SK-N-DZ (cell line): ENCODE measurements at regions not wholly inside any gene's neighbourhood (a gene's known extent, or its start where the extent isn't known, plus 50 kb on each side); places are given as distances from the start of the nearest gene placed in this dataset.

ENCODE experiments used
- DNase-seq: peaks from one replicate; pipeline ENCODE4 v3.0.0-alpha.2; 2015; ENCODE audit warnings: low spot score

DNA sequence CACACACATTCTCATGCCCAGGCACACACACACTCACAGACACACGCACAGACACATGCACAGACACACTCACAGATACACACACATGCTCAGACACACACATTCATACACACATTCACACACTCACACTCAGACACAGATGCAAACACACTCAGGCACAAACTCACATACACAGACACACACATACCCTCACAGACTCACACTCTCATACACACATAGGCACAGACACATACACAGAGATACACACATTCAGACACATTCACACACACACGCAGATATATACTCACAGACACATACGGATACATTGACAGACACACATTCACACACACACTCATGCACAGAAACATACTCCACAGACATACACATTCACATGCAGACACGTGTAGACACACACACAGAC is 89.6 kb downstream of the RBFOX3 start:
- DNase-seq, result no peak

GRCh38 chr17:79520167-79521165 is 90.4 kb downstream of the RBFOX3 start:
- DNase-seq, result no peak

DNA sequence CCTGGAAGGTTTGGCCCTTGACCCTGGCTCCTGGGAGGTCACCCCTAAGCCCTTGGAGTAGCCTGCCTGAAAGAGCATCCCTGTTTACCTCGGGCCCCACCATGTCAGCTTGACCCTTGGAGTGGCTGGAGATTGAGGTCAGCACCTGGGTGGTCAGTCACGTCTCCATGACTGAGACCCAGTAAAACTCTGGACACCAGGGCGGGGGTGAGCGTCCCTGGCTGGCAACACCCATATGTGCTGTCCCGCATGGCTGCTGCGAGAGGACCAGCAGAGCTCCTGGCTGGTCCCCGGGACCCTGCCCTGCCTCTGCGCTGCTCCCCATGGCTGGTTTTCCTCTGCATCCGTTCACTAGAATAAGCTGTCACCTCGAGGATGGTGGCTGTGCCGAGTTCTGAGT is 91.2 kb downstream of the RBFOX3 start:
- no peak for DNase-seq

GRCh38 chr17:79518585-79519523 is 92.0 kb downstream of the RBFOX3 start:
- no peak for DNase-seq

- peak; percentile 45 for DNase-seq
Observed at GRCh38 chr17:79517827-79518584, 92.8 kb downstream of the RBFOX3 start.

GRCh38 chr17:79515646-79516571 is 94.9 kb downstream of the RBFOX3 start:
- no peak for DNase-seq

DNA sequence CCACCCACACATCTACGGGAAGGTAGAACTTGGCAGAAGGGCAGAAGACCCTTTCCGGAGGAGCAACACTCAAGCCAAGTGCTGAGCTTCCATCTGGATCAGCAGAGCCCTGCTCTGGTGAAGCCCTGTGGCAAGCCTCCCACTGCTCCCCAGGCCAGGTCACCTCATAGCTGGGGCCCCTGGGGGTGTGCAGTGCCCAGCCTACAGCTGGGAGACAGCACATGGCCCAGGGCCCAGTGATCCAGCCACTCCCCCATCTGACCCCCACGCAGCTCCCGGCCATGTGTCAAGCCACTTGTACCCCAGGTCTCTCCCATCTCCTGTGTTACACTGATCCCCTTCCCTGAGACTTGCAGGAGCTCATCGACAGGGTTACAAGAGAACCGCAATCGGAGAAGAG is 95.7 kb downstream of the RBFOX3 start:
- DNase-seq, result no peak

DNA sequence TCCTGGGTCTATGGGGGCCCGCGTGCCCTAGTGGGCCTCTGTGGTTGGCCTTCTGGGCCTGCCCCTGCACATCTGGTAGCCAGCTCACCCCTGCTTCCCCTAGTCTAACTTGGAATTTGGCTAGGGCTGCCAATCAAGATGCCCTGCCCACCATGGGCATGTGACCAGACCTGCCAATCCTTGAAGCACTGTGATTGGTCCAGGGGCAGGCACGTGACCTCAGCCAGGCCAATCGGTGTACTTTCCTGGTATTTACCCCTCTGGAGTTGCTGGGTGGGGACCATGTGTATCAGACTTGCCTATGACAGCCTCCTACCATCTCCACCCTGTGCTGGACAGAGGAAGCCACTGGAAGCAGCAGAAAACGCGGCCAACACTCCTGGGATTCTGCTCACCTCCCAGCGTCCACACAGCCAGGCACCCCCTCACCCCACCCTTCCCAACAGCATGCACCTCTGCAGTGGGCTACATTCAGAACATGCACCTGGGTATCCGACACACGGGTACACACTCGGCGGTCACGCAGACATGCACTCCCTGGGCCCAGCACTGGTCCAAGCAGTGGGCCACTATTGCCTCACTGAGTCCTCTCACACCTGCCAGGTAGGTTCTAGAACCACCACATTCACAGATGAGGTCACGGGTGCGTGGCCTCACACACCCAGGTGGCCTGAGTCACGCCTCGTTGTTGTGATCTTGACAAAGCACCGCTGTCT is 96.9 kb downstream of the RBFOX3 start:
- no peak for DNase-seq

GRCh38 chr17:79513206-79513605 is 97.6 kb downstream of the RBFOX3 start:
- no peak for DNase-seq

DNA sequence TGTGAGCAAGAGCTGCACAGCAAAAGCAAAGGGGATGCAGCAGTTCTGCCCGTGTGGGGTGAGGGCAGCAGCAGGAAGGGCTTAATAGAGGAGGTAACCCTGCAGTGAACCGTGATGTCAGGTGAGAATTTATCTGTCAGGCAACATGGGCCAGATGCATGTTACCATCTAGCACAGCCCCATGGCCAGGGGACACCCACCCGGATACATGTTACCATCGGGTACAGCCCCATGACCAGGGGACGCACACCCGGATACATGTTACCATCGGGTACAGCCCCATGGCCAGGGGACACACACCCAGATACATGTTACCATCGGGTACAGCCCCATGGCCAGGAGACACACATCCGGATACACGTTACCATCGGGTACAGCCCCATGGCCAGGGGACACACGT is 99.4 kb downstream of the RBFOX3 start:
- DNase-seq, result no peak

GRCh38 chr17:79510071-79510470 is 100.8 kb downstream of the RBFOX3 start:
- no peak for DNase-seq

GRCh38 chr17:79509490-79509889 is 101.4 kb downstream of the RBFOX3 start:
- DNase-seq, result no peak

- DNase-seq, result no peak
Observed at GRCh38 chr17:79509008-79509407, 101.8 kb downstream of the RBFOX3 start.

- no peak for DNase-seq
Observed at GRCh38 chr17:79508291-79508716, 102.5 kb downstream of the RBFOX3 start.

DNA sequence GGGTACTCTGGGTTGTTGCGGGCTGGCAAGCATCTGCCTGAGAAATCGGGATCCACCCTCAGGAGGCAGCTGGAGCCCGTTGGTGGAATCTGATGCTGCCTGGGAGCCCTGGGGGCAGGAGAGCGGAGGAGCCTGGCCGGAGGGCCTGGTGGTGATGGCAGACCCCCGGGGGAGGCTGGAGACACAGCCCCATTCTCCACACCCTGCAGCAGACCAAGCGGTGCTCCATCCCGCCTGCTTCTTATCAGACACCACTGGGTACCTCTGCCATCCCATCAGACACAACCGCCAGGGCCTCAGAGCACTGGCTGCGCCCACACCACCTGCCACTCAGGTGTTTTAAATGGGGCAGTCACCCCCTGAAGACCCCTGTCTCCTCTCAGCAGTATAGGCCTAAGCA is 103.9 kb downstream of the RBFOX3 start:
- no peak for DNase-seq

- no peak for DNase-seq
Observed at GRCh38 chr17:79506150-79506870, 104.5 kb downstream of the RBFOX3 start.

DNA sequence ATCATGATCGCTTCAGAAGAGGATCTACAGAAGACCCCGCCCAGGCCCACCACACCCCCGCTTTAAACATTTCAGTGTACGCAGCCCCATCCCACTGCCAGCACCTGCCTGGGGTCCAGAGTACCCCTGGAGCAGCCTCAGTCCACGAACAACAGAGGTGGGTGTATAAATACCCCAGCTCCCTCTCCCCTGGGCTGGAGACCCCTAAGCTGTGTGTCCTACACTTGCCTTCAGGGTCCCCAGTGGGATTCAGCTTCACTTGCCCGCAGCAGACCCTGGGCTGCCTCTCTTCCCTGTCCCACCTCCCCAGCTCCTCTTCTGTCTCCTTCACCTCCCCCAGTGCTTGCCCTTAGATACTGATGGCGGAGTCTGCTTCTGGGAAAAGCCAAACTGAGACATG is 105.7 kb downstream of the RBFOX3 start:
- no peak for DNase-seq

- DNase-seq, result no peak
Observed at GRCh38 chr17:79504181-79504605, 106.7 kb downstream of the RBFOX3 start.
